PFSK-1 (cell line): ENCODE measurements at regions not wholly inside any gene's neighbourhood (a gene's known extent, or its start where the extent isn't known, plus 50 kb on each side); places are given as distances from the start of the nearest gene placed in this dataset.

Source experiments
- POLR2AphosphoS5 ChIP-seq: IDR thresholded peaks from 2 replicates; pipeline ENCODE4 v1.6.1; 2012; ENCODE audit warnings: low read depth, mild to moderate bottlenecking, control low read depth, low read length, moderate library complexity
- SIN3A ChIP-seq: IDR thresholded peaks from 2 replicates; pipeline ENCODE4 v1.6.1; 2012; ENCODE audit warnings: mild to moderate bottlenecking, low read length, moderate library complexity, borderline replicate concordance; ENCODE audit not compliant: insufficient read depth

DNA sequence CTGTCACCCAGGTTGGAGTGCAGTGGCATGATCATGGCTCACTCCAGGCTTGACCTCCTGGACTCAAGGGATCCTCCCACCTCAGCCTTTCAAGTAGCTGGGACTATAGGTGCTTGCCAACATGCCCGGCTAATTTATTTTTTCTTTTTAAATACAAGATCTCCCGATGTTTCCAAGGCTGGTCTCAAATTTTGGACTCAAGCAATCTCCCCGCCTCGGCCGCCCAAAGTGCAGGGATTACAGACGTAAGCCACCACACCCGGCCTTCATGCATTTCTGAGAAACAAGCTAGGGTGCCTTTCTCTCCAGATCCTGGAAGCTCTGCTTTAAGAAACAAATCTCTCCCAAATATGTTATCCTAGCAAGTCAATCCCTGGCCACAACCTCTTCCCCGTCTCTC, 234.1 kb downstream of the FBXO15 start:
- TF ChIP-seq POLR2AphosphoS5 (no peak), SIN3A (no peak)
